GM21737 (cell line): ENCODE measurements at regions not wholly inside any gene's neighbourhood (a gene's known extent, or its start where the extent isn't known, plus 50 kb on each side); places are given as distances from the start of the nearest gene placed in this dataset.
"Not testable (repeated sequence)": the region's sequence is repeated elsewhere in the genome, so short reads cannot be mapped to it uniquely, and the experiment has no call there.

Source experiments
- ATAC-seq: cut with Tn5 transposase; IDR thresholded peaks from one replicate; pipeline ENCODE4 v1.9.1; 2021; ENCODE audit warnings: mild to moderate bottlenecking, moderate library complexity; ENCODE audit not compliant: unreplicated experiment

DNA sequence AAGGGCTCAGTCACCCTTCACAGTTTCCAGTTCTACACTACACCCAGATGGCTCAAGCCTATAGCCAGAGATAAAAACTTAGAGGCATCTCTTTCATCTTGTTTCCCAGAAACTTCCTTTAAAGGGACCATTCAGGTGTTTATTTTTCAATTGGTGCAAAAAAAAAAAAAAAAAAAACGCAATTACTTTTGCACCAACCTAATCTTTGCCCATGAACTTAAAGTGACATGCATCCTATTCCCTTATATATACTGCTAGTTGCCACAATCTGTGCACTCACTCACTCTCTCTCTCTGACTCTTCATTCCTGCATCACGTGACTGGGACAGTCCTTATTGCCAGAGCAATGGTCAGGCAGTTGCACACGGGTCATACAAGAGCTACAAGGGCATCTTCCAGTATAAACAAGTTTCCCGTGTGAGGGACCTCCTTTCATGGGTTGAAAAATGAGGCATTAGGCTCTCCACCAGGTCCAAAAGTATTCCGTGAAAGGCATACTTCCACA, 789.4 kb downstream of the EPHA4 start:
- ATAC-seq: no peak

DNA sequence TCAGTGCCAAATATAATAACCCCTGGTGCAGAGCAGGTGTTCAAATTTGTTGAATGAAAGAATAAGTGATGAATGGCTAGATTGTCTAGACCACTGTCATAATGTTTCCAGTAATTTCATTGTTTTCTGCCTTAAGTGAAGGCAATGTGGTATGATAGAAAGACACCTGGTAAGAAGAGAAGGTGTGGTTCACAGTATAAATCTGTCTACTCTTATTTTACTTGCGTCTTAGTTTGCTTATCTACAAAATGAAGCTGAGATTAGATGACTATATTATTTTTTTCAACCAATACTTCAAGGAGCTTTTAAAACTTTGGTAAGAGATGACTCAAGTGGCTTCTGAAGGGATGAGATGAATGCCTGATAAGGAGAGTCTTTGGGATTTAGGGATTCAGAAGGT, 788.4 kb downstream of the EPHA4 start:
- no peak for ATAC-seq

DNA sequence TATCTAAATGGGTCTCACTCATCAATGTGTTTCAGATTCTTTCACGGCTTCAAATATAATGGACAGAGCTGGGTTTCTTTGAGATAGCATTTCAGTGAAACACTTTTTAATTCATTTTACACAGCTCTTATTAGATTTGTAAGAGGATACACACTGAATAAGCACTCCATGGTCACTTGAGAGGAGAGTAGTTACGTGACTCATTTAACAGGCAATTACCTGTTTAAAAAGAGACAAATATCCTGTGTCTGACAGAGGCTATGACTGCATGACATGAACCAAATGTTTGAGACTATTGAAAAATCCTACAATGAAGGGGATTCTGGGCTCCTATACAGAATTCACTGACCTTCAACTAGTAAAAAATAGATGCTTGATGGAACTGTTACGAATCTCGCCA, 786.9 kb downstream of the EPHA4 start:
- no peak for ATAC-seq

DNA sequence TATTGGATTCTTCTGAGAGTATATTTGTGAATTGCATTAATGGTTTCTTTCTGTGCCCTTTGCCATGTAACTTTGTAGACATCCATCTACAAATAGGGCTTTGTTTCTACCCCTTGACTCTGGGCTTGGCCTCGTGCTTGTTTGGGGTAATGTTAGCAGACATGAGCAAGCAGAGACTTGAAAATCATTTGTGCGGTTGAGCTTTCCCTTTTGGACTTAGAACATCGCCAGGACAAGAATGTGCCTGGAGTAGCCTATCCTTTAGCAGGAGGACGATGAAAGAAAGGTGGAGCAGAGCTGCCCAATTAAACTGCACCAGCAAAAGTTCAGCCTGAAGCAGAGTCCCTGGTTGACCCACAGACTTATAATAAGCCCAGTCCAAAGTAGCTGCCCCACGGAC, 785.9 kb downstream of the EPHA4 start:
- ATAC-seq: no peak

DNA sequence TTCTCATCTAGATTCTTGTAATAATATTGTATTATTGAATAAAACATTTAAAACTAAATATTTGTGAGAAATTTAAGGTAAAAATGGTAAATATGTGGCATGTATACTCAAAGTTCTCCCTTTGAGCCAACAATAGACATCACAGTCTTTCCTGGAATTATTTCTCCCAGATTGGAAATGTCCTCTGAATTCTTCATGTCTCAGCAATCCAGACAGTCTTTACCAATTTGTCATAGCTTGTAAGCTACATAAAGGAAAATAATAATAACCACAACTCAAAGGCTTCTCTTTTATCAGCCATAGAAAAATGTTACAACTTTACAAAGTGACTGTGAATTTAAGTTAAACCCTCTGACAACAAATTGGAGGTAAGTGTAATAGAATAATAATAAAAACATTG, 784.9 kb downstream of the EPHA4 start:
- ATAC-seq: no peak

DNA sequence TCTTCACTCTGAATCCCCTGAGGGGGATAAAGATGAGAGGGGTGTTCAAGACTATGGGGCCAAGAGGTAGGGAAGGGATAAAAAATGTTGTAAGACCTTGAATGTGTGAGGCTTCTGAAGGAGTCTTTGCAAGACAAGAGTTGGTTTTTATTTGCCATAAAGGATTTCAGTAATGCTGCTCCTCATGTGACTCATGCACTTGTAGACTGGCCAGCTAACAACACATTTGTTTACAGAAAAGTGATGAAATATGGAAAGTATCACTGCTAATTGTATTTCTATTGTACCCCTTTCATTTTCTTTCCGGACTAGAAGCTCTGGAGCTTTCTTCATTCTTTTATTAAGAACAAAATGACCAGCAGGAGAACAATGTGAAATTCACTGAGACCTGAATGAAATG, 782.1 kb downstream of the EPHA4 start:
- no peak for ATAC-seq

DNA sequence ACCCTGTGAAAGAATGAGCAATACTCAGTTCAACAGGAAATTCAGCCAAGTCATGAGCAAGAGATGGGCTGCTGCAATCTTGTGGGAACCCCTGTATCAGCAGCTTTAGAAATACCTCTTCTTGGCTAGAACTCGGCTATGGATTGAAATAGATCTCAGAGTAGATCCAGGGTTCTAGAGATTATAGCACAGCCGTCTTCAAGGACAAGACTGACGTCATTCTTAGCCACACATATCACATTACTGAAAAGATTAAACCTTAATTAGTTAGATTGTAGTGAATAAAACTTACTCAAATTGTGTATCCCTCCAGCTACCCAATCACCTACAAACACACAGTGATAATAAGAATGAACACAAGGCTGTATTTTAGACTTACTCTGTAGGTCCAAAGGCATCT, 776.4 kb downstream of the EPHA4 start:
- ATAC-seq: no peak

DNA sequence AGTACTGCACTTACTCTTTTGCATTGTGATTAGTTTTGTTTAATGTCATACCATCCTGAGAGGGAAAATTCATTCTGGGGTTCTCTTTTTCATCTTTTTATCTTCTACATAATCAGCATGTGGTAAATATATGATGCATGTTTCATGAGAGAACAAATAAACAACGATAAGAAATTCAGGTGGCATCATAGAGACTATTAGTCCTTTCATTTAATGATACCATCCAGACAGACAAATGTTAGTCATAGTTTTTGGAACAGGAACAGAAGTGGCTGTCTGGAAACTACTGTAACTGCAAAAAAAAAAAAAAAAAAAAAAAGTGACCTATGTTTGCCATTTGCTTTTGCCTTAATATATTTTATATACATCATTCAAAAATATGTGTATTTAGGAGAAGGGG, 761.0 kb downstream of the EPHA4 start:
- ATAC-seq: no peak

DNA sequence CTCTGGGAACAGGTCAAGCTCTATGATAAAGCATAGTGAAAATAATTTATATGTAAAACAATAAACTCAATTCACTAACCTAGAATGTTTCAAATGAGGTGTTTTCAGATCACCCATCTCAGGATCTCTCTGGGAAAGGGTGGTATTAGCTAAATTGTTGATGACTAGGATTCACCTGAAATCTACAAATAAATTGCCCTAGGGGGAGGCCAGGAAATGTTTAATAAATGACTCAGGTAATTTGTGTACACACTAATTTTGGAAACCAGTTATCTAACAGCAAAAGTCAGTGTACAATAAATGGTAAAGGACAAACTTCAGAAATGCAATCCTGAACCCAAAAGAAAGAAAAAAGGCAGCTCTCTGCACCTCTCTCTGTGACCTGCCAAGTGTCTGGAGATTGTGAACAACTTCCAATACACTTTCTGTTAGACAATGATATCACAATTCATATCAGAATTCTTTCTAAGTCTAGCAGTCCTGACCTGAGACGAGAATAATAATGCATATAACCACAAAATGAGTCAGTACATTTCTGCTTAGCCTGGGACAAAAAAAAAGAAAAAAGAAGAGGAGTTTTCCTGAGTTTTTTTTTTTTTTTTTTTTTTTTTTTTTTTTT, 760.0 kb downstream of the EPHA4 start:
- no peak for ATAC-seq

DNA sequence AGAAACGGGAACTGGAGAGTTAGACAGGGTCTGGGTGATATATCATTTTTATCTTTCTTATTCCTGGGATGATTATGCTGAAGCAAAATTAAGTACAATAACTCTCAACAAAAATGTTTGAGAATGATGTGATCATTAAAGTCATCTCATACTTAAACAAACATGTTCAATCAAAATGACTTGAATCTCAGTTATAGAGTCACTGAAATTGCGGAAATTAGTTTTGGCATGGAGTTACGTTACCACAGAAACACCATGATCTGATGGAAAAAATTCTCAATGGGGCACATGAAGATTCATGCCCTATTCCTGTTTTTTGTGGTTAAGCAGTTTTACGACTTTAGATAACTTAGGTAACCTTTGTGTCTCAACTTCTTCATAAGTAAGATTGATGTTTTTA, 757.7 kb downstream of the EPHA4 start:
- no peak for ATAC-seq

DNA sequence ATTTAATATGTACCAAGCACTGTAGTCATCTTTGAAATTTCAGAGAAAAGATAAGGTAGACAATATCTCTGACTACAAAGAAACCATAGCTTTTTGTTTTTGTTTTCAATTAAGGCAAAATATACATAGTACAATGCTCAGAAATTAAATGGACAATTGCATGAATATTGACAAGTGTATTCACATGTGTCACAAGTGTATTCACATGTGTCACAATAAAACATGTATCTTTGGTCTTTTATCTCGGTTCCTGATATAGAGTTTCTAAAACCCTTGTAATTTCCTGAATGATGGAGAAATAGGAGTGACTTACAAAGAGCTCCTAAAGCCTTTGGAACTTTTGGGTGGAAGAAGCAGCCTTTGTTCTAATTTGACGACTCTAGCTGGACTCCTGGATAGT, 756.4 kb downstream of the EPHA4 start:
- ATAC-seq: no peak

DNA sequence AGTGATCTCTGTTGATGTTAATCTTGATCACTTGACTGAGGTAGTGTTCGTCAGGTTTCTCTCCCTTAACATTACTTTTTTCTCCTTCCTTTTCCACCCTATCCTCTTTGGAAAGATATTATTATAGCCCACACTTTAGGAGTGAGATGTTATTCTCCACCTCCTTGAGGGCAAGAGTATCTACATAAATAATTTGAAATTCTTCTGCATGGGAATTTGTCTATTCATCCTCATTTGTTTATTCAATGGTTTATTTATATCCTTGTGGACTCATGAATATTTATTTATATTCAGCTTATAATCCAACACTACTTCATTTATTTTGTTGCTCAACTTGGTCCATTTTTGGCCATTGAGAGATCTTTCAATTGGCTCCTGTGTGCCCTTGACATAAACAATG, 750.4 kb downstream of the EPHA4 start:
- ATAC-seq: no peak

DNA sequence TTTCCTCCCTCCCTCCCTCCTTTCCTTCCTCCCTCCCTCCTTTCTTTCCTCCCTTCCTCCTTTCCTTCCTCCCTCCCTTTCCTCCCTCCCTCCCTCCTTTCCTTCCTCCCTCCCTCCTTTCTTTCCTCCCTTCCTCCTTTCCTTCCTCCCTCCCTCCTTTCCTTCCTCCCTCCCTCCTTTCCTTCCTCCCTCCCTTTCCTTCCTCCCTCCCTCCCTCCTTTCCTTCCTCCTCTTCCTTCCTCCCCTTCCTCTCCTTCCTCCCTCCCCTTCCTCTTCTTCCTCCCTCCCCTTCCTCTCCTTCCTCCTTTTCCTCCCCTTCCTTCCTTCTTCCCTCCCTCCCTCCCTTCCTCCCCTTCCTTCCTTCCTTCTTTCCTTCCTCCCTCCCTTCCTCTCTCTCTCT, 748.5 kb downstream of the EPHA4 start:
- ATAC-seq: not testable (repeated sequence)

DNA sequence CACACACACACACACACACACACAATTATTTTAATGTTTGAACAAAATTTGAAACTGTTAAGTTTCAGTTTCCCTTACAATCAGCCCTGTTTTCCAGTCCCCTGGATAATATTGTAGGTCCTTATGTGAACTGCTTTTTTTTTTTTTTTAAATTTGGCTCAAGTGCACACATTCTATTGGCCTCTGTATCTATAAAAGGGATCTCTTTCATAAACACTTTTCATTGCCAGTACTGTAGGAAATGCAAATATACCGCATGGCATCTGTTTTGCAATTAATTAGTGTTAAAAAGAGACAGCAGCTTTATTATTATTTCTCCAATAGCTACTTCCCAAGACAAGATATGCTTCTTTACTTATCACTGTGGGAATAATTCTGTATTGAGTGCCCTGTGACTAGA, 738.7 kb downstream of the EPHA4 start:
- no peak for ATAC-seq

DNA sequence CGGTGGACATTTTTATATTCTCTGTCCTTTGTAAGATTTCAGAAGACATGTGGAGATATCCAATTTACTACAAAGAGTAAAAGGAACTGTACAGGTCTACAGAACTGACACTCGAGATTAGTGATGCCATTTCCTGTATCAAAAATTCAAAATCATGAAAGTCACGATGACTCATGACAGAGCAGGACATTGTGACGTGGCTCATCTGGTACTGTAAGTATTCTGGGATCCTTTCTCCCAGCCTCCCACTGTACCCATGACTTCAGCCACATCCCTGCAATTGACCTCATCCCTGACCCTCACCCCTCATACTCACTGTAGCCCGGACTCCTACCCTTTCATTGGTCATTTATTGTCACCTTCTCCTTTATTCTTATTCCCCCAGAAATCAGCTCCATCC, 736.5 kb downstream of the EPHA4 start:
- ATAC-seq: no peak

DNA sequence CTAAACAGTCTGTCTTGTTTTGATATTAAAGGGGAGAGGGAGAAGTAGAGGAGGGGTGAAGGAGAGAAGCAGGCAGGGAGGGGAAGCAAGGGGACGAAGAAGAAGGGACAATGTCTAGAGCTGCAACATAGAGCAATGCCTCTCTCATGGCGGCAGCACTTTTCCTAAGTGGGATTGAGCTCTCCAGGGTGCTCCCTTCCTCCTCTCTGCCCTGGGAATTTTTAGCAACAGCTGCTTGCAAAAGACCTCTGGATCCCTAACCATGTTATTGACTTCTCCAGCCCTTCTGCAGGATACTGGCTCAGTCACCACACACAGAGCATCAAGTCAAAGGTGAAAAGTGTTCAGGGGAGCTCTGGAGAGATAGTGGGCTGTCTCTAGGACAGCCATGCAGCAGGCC, 734.9 kb downstream of the EPHA4 start:
- no peak for ATAC-seq

DNA sequence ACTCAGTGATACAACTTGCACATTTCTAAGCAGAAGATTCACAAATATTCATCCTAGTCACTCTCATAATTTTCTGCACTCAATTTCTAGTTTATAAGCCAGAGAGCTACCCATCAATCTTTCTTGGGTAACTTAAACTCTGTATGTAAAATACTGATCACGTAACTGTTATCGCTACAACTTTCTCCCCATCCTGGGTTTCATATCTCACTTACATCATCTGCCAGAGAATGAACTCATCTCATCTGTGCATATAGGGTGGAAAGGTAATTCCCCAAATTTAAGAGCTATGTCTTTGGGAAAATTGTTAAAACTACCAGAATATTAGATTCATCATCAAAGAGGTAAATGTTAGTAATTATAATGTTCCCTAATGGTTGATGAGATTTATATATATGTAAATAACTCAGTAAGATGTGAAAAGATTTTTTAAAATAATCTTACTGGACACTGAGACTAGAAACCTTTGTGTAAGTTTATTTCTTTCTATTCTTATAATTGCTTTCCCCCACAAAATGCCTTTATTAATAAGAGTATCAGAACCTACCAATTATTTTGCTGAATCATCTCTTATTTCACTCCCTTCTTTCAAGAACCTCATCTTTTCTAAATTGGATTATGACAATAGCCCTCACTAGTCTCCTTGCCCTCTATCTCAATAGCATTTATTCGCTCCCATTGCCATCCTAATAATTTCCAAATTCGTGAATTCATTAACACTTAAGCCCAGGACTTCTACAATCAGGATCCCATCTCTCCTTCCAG, 729.0 kb downstream of the EPHA4 start:
- ATAC-seq: no peak

DNA sequence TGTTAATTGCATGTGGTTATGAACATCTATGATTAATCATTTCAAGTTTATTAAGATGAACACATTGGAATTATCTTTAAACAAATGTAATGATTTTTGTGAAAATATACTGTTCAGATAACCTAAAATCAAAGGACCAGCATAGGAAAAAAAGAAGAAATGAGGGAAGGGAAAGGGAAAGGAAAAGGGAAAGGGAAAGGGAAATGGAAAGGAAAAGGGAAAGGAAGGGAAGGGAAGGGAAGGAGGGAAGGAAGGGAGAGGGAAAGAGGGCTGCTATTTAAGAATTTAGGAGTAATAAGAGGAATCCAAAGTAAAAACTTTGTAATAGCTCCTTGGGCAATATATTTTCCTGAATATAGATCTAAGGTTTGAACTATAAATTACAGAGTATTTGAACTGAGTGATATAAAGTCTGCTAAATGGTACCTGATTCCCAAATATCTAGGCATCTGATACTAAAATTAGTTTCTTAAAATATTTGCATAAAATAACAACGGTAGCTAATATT, 726.3 kb downstream of the EPHA4 start:
- ATAC-seq: no peak

DNA sequence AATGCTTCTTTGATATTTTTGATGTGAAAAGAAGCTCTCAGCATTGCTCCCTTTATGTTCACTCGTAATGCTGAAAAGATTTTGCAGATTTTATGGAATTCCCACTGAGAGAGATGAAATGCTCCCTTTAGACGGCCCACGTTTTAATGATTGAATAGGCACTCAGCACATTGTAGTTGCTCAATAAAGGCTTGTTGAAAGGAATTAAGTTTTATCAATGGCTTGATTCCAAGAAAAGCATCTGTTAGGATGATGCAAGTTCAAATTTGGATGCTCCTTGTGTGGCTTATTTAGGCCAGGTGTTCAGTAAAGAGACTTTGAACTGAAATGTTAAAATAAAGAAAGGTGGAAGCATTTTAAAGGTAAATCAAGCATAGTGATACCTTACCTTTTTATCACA, 725.1 kb downstream of the EPHA4 start:
- no peak for ATAC-seq

DNA sequence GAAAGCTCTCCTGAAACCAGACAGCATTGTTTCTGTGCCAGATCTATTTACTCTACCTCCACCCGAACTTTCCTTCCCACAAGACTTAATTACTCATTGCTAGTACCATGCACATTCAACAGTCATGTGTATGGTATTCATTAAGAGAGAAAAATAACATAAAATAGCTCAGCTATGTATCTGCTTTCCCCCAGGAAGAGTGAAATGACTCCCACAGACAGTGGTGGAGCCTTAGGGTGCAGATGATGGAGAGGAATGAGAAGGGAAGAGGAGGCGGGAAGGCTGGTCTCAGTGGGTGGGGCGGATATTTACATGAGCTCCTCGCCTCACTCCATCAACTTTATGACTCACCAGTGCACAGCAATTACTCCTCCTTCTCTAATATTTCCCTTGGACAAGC, 724.5 kb downstream of the EPHA4 start:
- no peak for ATAC-seq

DNA sequence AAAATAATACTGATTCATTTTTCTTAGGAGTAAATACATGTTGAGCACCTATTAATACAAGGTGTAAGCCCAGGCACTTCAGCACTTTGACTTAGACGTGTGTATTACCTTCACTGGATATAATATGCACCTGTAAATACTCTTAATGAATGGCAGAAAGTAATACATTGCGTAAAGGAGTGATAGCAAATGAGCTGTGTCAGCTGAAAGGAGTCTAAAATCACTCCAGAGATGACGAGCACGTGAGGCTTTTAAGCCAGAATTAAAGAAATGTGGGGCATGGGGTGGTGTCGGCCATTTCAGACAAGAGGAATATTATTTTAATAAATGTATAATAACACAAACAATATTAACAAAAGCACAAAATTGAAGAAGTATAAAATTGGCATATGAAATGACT, 722.7 kb downstream of the EPHA4 start:
- ATAC-seq: no peak

DNA sequence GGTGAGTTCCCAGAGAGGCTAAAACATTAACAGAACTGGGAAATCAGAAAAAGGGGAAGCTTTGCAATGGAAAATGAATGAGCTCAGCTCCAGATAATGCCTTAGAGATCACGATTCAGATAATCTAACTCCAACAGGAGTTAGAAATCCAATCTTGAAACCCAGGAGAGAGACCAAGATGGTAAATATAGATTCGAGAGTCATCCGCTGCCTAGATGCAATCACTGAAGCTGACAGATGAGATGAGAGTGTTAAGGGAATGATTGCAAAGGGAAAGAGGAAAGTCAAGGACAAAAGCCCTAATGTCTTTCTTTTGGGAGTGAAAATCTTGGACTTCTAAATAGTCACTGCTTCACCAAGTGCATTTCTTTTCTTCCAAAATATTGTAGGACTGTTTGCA, 722.0 kb downstream of the EPHA4 start:
- no peak for ATAC-seq

DNA sequence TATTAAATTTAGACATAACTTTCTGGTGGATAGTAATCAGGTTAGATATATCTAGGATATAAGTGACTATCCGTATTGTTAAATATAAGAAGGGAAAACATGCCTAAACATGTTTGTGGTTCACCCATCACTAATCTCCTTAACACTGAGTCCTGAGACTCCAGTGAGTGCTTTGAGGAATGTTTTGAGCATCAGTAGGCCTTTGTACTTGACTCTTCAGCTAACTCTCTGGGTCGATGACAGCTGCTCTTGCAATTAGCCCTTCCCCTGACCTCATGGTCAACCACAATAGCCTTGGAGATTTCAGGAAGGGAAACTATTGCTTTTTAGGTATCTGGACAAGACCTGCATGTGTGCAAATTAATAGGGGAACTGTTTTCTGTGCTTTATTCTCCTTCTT, 716.8 kb downstream of the EPHA4 start:
- no peak for ATAC-seq
